ENCODE measurements at regions not wholly inside any gene's neighbourhood (a gene's known extent, or its start where the extent isn't known, plus 50 kb on each side); places are given as distances from the start of the nearest gene placed in this dataset.
A peak's percentile ranks its signal among the peaks of the same experiment; 100 is the strongest.

GRCh38 chr13:37488726-37489125 is 109.8 kb downstream of the POSTN start:
- CTCF ChIA-PET: no interaction called here
- Histone ChIP-seq H3K4me2 (no peak overlapping the region), H3K4me3 (no peak overlapping the region), H3K9me3 (no peaks in the 10 kb centered on the region), H3K4me1 (no peaks in the 10 kb centered on the region), H3K27ac (no peak overlapping the region)
- POLR2A ChIA-PET: no interaction called here
- no peak for TF ChIP-seq EHMT2 (IDR thresholded peaks at IDR 0.05; ENCODE audit: low read depth)
- no peak for TF ChIP-seq PHF8 (IDR thresholded peaks at IDR 0.05; ENCODE audit: borderline replicate concordance, low read depth)
- TF ChIP-seq KDM1A (IDR thresholded peaks at IDR 0.05; ENCODE audit: low read depth): no peak
- TF ChIP-seq CTCF (IDR thresholded peaks at IDR 0.05): no peak
- TF ChIP-seq MAZ (IDR thresholded peaks at IDR 0.05; ENCODE audit: borderline replicate concordance, low read depth, low read length): no peak
- no peak for TF ChIP-seq TFCP2L1 (CRISPR knock-in tag; IDR thresholded peaks at IDR 0.05)
- no peak for TF ChIP-seq ZNF302 (CRISPR knock-in tag; IDR thresholded peaks at IDR 0.05)
- no peak for TF ChIP-seq MAFK (IDR thresholded peaks at IDR 0.05; ENCODE audit: partially characterized antibody)
- DNase-seq (ENCODE audit: low read depth in 1 of 2, low spot score in 1 of 2): no peak
- ATAC-seq: no peak
- no peak for FAIRE-seq

DNA sequence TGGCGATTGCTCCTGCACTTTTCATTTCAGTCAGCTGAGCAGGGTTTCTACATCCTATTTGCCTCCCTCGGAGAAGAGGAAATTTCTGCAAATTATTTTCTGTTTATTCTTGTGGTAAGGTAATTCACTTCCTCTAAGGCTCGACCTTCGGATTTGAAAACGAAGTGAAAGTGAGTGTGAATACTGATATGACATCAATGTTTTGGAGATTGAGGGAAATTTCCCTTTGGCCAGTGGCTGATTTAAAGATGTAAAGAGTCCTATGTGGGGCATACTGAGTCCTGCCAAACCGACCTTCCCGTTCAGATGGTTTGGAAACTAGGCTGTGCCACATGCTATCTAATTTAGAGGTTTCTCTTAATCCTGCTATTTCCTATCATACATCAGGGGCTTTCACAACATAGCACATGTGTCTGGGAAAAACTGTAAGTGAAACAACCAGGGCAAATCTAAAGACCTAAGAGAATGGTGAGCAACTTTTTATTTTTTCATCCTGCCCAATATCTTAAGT is 112.3 kb downstream of the POSTN start:
- 0 out of 3 replicates have a peak overlapping the region, but pooled peaks have one; percentile 19 for H3K4me2 ChIP-seq
- WGBS (ENCODE audit: missing lambda C conversion rate): 4% methylated on average over 7 of the region's 7 CpGs
- no peaks in the 10 kb centered on the region for H3K4me1 ChIP-seq
- CTCF ChIA-PET: no interaction called here
- no peak overlapping the region for H3K4me3 ChIP-seq
- ATAC-seq (no peak), FAIRE-seq (no peak), DNase-seq (ENCODE audit: low read depth in 1 of 2, low spot score in 1 of 2) (no peak)
- H3K9me3 ChIP-seq: no peaks in the 10 kb centered on the region
- POLR2A ChIA-PET: no interaction called here
- H3K27ac ChIP-seq: no peak overlapping the region
- TF ChIP-seq ZFP36 (IDR thresholded peaks at IDR 0.05; ENCODE audit: borderline replicate concordance, partially characterized antibody) (no peak), BHLHE40 (IDR thresholded peaks at IDR 0.05; ENCODE audit: low read depth, low read length) (no peak), RARB (CRISPR knock-in tag; IDR thresholded peaks at IDR 0.05) (no peak), NR3C1 (IDR thresholded peaks at IDR 0.05) (no peak), EP300 (IDR thresholded peaks at IDR 0.05) (no peak), SMC3 (IDR thresholded peaks at IDR 0.05) (no peak), GATA3 (IDR thresholded peaks at IDR 0.05; ENCODE audit: borderline replicate concordance) (no peak), NPAS2 (CRISPR knock-in tag; IDR thresholded peaks at IDR 0.05; ENCODE audit: borderline replicate concordance) (no peak), HOXB5 (CRISPR knock-in tag; IDR thresholded peaks at IDR 0.05) (no peak), JUNB (IDR thresholded peaks at IDR 0.05) (no peak), RFX5 (IDR thresholded peaks at IDR 0.05) (no peak)
- TF ChIP-seq, protein P1, sequence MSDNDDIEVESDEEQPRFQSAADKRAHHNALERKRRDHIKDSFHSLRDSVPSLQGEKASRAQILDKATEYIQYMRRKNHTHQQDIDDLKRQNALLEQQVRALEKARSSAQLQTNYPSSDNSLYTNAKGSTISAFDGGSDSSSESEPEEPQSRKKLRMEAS (IDR thresholded peaks at IDR 0.05): no peak
- TF ChIP-seq, protein P2, sequence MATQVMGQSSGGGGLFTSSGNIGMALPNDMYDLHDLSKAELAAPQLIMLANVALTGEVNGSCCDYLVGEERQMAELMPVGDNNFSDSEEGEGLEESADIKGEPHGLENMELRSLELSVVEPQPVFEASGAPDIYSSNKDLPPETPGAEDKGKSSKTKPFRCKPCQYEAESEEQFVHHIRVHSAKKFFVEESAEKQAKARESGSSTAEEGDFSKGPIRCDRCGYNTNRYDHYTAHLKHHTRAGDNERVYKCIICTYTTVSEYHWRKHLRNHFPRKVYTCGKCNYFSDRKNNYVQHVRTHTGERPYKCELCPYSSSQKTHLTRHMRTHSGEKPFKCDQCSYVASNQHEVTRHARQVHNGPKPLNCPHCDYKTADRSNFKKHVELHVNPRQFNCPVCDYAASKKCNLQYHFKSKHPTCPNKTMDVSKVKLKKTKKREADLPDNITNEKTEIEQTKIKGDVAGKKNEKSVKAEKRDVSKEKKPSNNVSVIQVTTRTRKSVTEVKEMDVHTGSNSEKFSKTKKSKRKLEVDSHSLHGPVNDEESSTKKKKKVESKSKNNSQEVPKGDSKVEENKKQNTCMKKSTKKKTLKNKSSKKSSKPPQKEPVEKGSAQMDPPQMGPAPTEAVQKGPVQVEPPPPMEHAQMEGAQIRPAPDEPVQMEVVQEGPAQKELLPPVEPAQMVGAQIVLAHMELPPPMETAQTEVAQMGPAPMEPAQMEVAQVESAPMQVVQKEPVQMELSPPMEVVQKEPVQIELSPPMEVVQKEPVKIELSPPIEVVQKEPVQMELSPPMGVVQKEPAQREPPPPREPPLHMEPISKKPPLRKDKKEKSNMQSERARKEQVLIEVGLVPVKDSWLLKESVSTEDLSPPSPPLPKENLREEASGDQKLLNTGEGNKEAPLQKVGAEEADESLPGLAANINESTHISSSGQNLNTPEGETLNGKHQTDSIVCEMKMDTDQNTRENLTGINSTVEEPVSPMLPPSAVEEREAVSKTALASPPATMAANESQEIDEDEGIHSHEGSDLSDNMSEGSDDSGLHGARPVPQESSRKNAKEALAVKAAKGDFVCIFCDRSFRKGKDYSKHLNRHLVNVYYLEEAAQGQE (IDR thresholded peaks at IDR 0.05): no peak

DNA sequence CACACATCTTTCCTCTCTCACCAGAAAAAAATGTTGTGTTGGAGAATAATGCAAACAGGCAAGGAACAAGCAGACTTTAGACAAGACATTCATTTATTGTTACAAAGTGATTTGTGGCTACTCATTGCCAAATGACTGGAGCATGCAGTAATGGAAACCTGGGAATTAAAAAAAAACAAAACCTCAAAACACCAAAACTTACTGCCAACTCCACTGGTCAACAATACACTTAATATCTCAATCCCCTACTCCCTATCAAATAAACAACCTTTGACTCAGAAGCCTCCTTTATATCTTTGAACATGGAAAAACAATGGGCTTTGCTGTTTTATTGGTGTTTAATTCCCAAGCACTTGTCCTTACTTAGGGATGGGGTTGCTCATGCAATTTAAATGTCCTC is 112.8 kb downstream of the POSTN start:
- ATAC-seq: no peak
- H3K27ac ChIP-seq: no peak overlapping the region
- no peak for DNase-seq (ENCODE audit: low read depth in 1 of 2, low spot score in 1 of 2)
- H3K4me3 ChIP-seq: no peak overlapping the region
- H3K4me2 ChIP-seq: 0 out of 3 replicates have a peak overlapping the region, but pooled peaks have one; percentile 19
- POLR2A ChIA-PET: no interaction called here
- H3K4me1 ChIP-seq: no peaks in the 10 kb centered on the region
- no peaks in the 10 kb centered on the region for H3K9me3 ChIP-seq
- no peak for FAIRE-seq
- CTCF ChIA-PET: no interaction called here
- no peak for TF ChIP-seq MAZ (IDR thresholded peaks at IDR 0.05; ENCODE audit: borderline replicate concordance, low read depth, low read length)
- no peak for TF ChIP-seq HOXB13 (CRISPR knock-in tag; IDR thresholded peaks at IDR 0.05; ENCODE audit: low read depth)
- TF ChIP-seq, protein P3, sequence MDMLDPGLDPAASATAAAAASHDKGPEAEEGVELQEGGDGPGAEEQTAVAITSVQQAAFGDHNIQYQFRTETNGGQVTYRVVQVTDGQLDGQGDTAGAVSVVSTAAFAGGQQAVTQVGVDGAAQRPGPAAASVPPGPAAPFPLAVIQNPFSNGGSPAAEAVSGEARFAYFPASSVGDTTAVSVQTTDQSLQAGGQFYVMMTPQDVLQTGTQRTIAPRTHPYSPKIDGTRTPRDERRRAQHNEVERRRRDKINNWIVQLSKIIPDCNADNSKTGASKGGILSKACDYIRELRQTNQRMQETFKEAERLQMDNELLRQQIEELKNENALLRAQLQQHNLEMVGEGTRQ (IDR thresholded peaks at IDR 0.05): no peak
- no peak for TF ChIP-seq HOXB5 (CRISPR knock-in tag; IDR thresholded peaks at IDR 0.05)
- TF ChIP-seq, protein P4, sequence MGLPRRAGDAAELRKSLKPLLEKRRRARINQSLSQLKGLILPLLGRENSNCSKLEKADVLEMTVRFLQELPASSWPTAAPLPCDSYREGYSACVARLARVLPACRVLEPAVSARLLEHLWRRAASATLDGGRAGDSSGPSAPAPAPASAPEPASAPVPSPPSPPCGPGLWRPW (IDR thresholded peaks at IDR 0.05): no peak
- TF ChIP-seq ZSCAN20 (CRISPR knock-in tag; IDR thresholded peaks at IDR 0.05): no peak
- no peak for TF ChIP-seq ESRRA (IDR thresholded peaks at IDR 0.05; ENCODE audit: borderline replicate concordance, low read length)
- TF ChIP-seq HOXA7 (CRISPR knock-in tag; IDR thresholded peaks at IDR 0.05): no peak
- no peak for TF ChIP-seq CBX2 (IDR thresholded peaks at IDR 0.05; ENCODE audit: borderline replicate concordance, low read depth)
- TF ChIP-seq RNF2 (IDR thresholded peaks at IDR 0.05; ENCODE audit: borderline replicate concordance, low read depth): no peak
- no peak for TF ChIP-seq PHF8 (IDR thresholded peaks at IDR 0.05; ENCODE audit: borderline replicate concordance, low read depth)
- TF ChIP-seq CEBPB (IDR thresholded peaks at IDR 0.05): no peak
- no peak for TF ChIP-seq ZFP36 (IDR thresholded peaks at IDR 0.05; ENCODE audit: borderline replicate concordance, partially characterized antibody)
- no peak for TF ChIP-seq NPAS2 (CRISPR knock-in tag; IDR thresholded peaks at IDR 0.05; ENCODE audit: borderline replicate concordance)
- TF ChIP-seq ZNF302 (CRISPR knock-in tag; IDR thresholded peaks at IDR 0.05): no peak
